Suppressor macrophage (primary cell): ENCODE measurements at regions not wholly inside any gene's neighbourhood (a gene's known extent, or its start where the extent isn't known, plus 50 kb on each side); places are given as distances from the start of the nearest gene placed in this dataset.
"Not testable (repeated sequence)": the region's sequence is repeated elsewhere in the genome, so short reads cannot be mapped to it uniquely, and the experiment has no call there.

ENCODE experiments used
- DNase-seq, 4 experiments: peaks; one replicate each; pipeline ENCODE4 v3.0.0-alpha.2; 2020 to 2022

DNA sequence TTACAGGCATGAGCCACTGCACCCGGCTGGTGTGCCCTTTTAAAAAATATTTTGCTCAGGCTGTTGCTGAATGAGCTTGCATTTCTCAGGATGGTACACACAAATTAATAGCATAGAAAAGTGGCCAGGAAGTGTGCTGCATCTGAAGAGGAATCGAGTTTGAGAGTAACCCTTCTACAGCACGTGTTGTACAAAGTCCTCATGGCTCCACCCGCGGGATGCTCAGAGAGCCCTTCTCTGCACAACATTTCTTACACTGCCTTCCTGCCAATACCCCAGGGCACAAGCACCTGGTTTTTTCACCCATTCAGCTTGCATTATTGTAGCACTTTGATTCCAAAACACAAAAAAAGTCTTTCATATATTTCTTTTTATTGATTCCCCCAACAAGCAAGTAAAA is 90.1 kb upstream of the NEDD4L start:
- DNase-seq = no peak

DNA sequence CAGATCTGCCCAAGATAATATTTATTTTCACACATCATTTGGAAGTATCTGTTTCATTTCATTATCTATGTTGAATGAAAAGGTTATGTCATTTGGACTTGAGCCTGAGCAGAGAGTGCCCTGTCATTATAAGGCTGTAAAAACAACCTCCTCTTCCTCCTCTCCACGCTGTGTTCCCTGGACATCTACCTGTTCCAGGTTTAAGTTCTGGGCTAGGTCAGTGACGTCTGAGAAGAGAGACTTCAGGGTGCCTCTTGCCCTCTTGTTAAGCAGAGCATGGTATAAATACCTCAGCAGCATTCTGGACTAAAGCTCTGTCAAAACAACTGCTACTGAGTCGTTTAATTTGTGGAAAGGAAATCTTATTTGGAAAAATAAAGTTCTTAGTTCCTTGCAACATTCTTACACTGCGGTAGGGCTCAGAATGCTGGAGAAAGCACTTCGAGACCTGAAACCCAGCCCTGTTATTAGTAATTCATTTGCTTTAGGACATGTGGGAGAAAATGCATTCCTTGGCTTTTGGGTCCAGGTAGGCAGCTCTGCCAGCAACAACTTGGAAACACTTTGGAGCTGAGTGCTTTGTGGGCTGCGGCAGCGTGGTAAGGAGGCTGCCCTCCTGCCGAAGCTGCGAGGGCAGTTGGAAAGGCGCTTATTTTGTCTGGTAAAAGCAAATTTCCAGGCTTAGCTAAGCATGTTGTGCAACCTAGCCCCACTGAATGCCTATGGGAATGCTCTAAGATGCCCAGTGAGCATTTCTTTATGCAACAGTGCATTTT is 91.8 kb upstream of the NEDD4L start:
- DNase-seq = no peak

DNA sequence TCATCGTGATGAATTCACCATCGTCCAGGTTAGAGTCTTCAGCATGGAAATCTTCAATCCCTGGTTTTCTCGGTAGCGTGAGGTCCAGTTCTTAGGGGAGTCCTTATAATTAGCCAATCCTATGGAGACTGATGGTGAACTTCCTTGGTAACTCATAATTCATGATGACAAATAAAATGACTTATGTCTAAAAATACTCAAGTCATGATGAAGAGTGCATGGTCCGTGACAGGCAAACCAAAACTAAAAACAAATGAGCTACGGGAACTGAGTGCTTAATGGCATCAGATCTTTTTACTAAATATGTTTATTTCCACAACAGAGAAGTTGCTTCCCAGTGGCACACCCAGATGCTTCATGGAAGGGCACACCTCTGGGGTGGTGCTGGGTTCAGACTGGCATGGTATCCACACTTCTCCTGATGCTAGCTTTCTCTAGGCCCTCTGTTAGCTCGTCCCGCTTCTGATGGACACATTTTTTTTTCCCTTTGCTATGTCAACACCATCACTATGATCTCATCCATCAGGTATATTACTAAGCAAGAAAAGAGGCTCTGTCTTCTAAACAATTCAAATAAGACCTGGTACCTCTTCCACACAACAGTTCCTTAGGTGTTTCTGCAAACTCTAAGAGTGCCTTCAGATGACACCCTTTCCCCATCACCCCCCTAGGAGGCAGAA is 92.8 kb upstream of the NEDD4L start:
- no peak for DNase-seq

DNA sequence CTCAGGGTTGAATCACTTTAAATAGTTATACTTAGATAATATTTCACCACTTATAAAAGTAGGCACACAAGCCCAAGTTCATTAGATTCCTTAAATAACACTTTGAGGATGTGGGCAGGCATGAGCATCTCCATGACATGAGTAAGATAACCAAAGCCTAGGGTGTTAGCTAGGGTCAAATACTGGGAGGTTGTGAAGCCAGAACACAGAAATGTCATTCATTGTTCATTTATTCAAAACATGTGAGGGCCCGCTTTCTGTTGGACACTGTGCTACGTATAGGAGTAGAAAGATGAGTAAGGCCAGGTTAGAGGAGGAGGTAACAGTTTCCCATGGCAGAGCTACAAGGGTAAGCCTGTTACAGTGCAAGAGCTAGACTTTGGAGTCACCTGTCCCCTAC is 93.5 kb upstream of the NEDD4L start:
- DNase-seq = no peak

DNA sequence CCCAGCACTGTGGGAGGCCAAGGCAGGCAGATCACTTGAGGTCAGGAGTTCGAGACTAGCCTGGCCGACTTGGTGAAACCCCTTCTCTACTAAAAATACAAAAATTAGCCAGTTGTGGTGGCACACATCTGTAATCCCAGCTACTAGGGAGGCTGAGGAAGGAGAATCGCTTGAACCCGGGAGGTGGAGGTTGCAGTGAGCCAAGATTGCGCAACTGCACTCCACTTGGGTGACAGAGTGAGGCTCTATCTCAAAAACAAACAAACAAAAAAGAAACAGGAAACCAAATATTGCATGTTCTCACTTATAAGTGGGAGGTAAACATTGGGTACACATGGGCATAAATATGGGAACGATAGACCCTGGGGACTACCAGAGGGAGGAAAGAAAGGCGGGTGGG is 94.7 kb upstream of the NEDD4L start:
- DNase-seq = not testable (repeated sequence)

DNA sequence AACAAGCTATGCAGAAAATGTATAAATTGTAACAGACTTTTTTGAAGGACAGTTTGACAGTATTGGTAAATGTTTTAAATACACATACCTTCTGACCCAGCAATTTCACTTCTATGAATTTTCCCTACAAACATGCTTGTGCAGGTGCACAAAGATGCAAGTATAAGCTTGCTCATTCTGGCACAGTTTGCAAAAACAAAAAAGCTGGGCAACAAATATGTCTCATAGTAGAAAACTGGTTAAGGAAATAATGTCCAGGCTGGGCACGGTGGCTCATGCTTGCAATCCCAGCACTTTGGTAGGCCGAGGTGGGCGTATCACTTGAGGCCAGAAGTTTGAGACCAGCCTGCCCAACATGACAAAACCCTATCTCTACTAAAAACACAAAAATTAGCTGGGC is 96.9 kb upstream of the NEDD4L start:
- DNase-seq = no peak

DNA sequence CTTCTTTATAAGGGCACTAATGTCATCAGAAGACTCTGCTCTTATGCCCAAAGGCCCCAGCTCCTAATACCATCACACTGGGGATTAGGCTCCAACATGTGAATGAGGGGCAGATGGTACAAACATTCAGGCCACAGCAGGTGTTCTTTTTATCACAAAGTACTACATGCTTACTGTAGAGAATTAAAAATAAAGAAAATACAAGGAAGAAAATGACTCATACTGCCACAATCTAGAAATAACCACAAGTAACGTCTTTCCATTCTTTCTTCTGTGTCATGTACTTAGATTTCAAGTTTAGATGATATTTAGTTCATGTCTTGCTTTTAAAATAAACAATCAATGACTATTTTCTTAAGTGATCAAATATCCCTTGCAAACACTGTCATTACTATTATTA is 100.3 kb upstream of the NEDD4L start:
- no peak for DNase-seq

DNA sequence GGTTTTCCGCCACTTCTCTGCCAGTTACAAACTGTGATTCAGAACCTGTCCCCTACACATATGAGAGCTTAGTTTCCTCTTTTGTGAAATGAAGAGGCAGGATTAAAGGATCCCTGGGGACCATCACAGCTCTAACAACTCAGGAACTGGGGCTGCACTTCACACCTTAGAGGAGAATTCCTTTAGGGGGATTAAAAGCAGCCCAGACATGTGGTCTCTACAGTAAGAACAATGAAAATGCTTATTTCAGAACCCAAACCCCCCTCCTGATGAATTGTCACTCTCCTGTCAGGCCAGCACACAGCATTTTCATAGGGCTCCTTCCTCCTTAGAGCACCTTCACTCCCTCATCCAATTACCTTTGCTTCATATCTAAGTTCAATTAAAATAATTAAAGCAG is 101.5 kb upstream of the NEDD4L start:
- DNase-seq = no peak

DNA sequence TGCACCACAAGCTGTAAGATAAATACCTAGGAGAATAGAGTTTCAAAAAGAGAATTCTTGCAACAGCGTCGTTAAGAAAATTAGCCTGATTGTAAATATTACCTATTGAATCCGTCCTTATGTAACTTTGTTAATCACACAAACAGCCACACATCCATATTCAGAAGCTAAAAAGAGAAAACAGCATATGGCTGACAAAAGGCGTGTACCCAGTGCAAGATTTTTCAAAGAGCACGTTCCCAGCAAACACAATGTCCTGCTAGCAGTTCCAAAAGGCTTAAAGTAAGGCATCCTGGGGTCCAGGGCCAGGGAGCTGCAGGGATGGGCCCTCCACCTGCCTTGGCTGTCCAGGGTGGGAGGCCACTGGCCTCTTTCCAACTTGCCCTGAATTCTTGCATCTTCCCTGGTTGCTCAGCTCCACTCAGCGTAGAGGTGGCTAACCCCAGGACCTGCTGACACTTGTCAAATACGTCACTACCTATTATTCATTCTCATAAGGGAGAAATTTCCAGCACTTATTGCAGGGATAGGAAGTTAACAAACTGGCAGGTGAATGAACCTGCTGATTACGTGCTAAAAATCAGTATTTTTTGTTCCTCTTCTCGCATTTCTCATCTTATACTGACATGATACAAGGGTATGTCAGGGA is 102.1 kb upstream of the NEDD4L start:
- no peak for DNase-seq

DNA sequence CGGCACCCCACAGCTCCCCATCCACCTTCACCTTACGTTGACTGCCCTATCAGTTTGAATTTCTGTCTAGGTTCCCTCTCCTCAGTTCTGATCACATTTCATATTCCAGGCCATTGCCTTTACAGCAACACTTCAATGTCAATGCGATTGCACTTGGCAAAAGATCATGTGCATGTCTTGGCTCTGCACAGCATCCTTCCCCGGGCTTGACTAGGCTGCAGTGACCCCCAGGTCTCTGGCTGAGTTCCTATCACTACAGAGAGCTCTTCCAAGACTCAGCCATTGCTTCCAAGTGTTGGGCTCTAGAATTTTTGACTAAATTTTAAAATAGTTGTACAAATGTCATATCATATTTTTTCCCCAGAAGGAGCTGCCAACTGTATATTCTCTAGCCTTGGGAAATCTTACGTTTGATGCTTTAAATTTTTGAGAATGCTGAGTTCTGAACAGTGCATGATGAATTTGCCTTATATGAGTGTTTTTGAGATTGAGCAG is 103.8 kb upstream of the NEDD4L start:
- DNase-seq = no peak

DNA sequence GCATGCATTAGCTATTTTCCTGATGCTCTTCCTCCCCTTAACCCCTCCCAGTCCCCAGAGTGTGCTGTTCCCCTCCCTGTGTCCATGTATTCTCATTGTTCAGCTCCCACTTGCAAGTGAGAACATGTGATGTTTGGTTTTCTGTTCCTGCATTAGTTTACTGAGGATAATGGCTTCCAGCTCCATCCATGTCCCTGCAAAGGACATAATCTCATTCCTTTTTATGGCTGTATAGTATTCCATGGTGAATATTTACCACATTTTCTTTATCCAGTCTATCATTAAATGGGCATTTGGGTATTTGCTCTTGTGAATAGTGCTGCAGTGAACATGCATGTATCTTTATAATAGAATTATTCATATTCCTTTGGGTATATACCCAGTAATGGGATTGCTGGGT is 109.7 kb upstream of the NEDD4L start:
- not testable (repeated sequence) for DNase-seq

DNA sequence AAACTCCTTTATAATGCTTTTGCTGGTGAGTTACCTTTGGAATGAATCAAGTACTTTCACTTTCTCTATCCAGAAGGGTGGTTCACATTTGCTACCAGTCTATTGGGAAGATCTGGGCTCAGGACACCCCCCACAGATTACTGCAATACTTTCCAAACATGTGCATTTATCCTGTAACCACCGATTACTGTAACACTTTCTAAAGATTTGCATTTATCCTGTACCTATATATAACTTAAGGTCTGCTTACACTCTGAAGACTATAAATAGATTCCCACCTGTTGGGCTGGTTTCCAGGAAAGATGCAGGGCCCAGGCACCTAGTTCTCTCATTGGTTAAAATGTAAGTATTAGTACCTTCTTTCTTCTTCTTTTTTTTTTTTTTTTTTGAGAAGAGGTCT is 113.0 kb upstream of the NEDD4L start:
- no peak for DNase-seq

DNA sequence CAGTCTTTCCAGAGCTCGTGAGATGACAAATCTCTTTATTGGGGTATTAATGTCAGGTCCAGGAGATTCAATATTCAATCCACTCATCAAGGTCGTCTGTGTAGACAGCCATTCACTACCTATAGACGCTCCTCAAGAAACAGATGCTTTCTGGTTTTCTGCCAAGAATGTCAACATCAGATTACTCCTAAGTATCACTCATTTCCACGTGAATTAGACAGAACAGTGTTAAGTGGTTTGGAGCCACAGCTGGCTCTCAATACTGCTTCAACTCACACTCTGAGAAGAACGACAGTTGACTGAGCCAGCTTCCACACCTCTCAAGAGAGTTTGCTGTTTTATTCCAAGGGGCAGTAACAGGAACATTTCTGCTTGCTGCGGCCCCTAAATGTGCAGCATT is 113.5 kb upstream of the NEDD4L start:
- no peak for DNase-seq

DNA sequence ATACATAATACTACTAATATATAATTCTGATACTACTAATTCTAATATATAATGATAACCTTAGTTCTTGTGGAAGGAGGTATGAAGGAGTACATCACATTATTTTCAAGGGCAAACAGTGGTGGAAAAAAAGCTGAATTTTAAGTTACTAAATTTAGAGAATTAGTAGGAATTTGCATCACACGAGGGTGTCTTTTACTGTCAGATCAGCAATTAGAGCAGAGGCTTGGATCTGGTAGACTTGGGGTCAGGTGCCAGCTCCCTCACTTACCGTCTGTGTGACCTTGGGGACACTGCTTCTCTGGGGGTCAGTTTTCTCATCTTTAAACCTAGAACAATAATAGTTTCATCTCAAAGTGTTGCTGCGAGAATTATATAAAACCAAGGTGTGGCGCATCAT is 114.1 kb upstream of the NEDD4L start:
- no peak for DNase-seq

DNA sequence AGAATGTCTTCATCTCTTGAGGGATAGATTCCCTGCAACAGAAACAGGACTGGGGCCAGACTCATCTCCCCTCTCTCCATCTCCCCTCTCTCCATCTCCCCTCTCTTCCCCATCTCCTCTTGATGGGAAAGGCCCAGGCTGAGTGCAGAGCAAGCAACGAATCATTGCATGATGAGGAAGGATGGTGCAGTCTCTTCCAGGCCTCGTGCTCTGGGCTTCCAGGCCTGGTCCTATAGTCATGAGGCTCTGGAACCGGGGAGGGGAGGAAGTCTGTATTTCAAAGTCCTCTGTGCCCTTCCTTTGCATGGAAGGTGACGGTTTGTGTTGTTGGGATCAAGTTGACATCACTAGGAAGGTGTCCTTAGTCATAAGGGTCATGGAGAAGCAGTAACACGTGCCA is 115.6 kb upstream of the NEDD4L start:
- DNase-seq = no peak

DNA sequence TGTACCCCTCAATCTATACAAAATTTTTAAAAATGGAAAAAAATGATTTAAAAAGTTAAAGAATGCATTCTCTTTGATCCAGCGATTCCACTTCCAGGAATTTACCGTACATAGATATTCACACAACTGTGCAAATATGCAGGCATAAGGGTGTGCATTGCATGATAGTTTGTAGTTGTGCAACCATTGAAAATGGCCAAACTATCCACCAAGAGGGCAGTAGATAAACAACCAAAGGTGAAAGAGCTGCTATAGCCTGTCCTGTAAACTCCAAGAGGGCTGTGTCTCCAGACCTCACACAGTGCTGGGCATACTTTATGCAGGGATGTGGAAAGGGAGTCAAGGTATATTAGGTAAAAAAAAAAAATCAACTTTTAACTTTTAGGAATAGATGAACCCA is 116.5 kb upstream of the NEDD4L start:
- no peak for DNase-seq

DNA sequence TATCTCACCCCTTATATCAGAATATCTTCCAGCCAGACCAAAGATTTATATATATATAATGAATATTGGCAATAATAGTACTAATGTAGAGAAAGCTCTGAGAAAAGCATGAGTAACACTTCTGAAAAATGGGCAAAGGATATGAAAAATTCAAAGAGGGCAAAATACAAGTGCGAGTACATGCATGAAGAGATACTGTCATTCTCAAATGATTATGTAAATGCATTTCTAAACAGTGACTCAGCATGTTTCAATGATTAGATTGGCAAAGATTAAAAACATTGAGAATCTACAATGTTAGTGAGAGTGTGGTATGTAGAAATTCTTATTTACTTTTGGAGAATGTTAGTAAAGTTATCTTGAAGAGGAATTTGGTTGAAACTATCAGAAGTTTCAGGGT is 118.3 kb upstream of the NEDD4L start:
- no peak for DNase-seq

DNA sequence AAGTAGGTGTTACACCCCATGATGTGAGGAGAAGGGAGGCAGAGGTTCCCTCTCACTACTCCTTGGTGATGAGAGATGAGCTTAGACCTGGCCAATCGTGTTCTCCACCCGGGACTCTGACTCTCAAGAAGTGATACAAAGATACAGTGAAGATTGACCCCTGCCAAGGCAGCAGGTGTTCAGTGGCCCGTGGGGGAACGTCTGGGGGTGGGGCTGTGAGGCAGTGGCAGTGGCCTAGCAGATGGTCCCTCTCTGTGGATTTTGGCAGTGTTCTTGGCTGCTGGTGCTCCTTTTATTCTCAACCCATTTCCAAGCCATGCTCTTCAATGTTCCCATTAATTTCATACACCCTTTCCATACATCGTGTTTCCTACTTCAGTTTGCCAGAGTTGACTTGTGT is 120.4 kb upstream of the NEDD4L start:
- DNase-seq = no peak

DNA sequence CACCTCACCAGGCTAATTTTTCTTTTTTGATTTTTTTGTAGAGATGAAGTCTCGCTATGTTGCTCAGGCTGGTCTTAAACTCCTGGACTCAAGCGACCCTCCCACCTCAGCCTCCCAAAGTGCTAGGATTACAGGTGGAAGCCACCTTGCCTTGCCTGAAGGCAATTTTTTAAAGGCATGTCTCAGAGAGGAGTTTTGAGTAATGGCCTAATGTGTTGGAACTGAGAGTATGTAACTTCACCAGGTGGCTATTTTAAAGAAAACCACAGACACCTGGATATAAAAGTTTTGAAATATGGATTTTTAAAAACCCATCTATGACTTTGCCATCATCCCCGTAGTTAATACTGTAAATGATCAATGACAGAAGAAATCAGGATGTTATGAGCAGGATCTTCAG is 119.8 kb upstream of the ATP8B1 start:
- DNase-seq = no peak

DNA sequence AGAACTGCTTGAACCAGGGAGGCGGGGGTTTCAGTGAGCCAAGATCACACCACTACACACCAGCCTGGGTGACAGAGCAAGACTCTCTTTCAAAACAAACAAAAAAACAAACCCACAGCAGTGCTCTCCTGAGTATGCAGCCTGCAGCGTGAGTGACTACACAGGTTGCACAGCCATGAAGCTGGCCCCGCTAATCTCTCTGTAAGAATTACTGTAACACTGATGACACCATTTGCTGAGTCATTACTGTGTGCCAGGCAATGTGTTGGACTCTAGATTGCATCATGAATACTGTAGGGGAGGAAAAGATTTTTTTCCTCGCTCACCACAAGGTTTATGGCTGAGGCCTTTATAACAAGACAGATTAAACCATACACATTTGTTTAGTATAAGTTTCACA is 118.6 kb upstream of the ATP8B1 start:
- DNase-seq = peak; percentile 33 to 66 (median 52)

DNA sequence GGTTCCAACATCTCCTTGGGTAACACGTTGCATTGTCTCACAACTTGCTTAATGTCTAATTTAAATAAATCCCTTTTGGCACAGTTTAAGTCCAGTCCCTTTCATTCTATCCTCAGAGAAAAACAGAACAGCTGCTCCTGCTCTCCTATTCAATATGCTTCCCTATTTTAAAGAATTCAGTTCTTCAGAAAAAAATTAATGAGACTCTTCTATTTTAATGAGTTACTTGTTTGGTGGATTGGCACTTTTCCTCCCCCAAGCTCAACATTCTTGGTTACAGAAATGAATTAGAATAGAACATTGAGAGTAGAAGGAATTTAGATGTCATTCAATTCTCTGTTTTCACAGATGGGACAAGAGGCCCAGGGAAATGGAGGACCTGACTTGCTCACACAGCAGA is 116.9 kb upstream of the ATP8B1 start:
- DNase-seq = no peak

DNA sequence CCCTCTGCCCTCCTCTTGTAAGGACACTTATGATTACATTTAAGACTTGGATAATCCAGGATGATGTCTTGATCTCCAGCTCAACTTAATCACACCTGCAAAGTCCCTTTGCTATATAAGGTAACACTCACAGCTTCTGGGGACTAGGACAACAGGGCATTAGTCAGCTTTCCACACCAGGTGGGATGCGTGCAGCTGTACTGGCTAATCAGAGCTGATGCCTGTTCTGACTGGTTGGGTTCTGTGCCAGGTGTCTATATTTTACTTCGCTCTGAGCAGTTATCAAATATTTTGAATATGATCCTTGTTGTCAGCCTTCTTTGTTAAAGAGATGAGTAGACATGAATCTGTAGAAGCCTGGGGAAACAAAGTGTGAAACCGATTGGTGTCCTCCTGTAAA is 115.5 kb upstream of the ATP8B1 start:
- DNase-seq = no peak

DNA sequence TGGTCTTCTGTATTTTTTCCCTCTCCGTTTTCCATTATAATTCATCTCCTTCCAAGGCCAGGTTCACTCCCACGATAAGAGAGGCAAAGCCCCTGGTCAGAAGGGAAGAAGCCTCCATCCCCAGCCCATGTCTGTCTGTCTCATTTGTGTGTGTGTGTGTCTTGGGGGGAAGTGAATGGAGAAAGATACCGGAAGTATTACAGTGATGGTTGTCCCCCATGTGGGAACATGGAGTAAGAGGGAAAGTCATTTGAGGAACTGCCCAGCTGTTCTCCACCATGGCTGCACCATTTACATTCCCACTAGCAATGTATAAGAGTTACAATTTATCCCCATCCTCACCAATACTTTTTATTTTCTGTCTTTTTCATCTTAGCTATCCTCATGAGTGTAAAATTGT is 113.6 kb upstream of the ATP8B1 start:
- peak; percentile 20 to 57 (median 42) for DNase-seq
